K562 (cell line): ENCODE measurements at regions not wholly inside any gene's neighbourhood (a gene's known extent, or its start where the extent isn't known, plus 50 kb on each side); places are given as distances from the start of the nearest gene placed in this dataset.

Source experiments
- ATAC-seq: fragments of 200-7000 bp; cut with Tn5 transposase; 3 replicates; pipeline ENCODE4 v1.9.1; 2020; ENCODE audit warnings: moderate library complexity
- BruUV-seq: library from RNA; stranded (reverse); fragments of 400-500 nt; replicated peaks from 2 replicates; lab custom pipeline; 2021; lab: Mats Ljungman, UMichigan
- CTCF ChIA-PET: fragments of 300-600 bp; formaldehyde crosslinking; extraction: SDS; loops from one replicate; lab custom pipeline; 2021; ENCODE audit warnings: low intra/inter-chr PET ratio; lab: Yijun Ruan, JAX
- POLR2A ChIA-PET: fragments of 300-600, 350-650 bp; sonication (Branson Sonifier 250); formaldehyde crosslinking; extraction: SDS; loops from one replicate; lab custom pipeline; 2021; ENCODE audit warnings: antibody characterized with exemption, inconsistent platforms; lab: Yijun Ruan, JAX
- DNase-seq, 4 experiments: peaks; one replicate each; pipeline versions ENCODE4 v3.0.0 to v3.0.0-alpha.2; 2011 to 2018; ENCODE audit warnings: low spot score in 3 of 4, mixed read lengths in 3 of 4; ENCODE audit errors: extremely low read depth in 1 of 4
- FAIRE-seq: peaks from 2 replicates; lab custom pipeline; 2011; peaks lifted over from hg19 to GRCh38; lab: Jason Lieb, UNC
- H2AFZ ChIP-seq: 2 replicates; pipeline ENCODE4 v1.6.0; 2011; ENCODE audit warnings: low read depth, low read length, control low read depth, inconsistent platforms
- H3K27ac ChIP-seq: fragments of 200-600 bp; 3 replicates; pipeline ENCODE4 v1.8.0; 2011; ENCODE audit warnings: low read depth, mild to moderate bottlenecking, control low read depth, inconsistent platforms, low read length, moderate library complexity, mixed read lengths; ENCODE audit errors: extremely low read depth
- H3K27me3 ChIP-seq, 2 experiments: fragments of 300-600 bp in 1 of 2; 2 replicates in 1 of 2; 3 replicates in 1 of 2; pipeline versions ENCODE4 v1.6.0 to v1.8.0; 2011; ENCODE audit warnings: inconsistent platforms in 2 of 2, low read length in 2 of 2, mild to moderate bottlenecking in 1 of 2, mixed read lengths in 1 of 2, moderate library complexity in 1 of 2; ENCODE audit not compliant: control insufficient read depth in 2 of 2, insufficient read depth in 2 of 2
- H3K36me3 ChIP-seq: fragments of 300-600 bp; 3 replicates; pipeline ENCODE4 v1.8.0; 2011; ENCODE audit warnings: mild to moderate bottlenecking, low read length, inconsistent platforms; ENCODE audit not compliant: control insufficient read depth, insufficient read depth
- H3K4me1 ChIP-seq, 2 experiments: fragments of 200-600 bp in 1 of 2; replicated peaks in 1 of 2; 2 replicates in 1 of 2; 3 replicates in 1 of 2; pipeline versions ENCODE4 v1.5.1 to v1.8.0; 2011; ENCODE audit warnings: inconsistent platforms in 2 of 2, low read length in 2 of 2, mild to moderate bottlenecking in 1 of 2, mixed read lengths in 1 of 2, moderate library complexity in 1 of 2; ENCODE audit not compliant: control insufficient read depth in 2 of 2, insufficient read depth in 2 of 2
- H3K4me2 ChIP-seq: 2 replicates; pipeline ENCODE4 v1.6.1; 2011; ENCODE audit warnings: low read length, control low read depth, inconsistent platforms, mixed read lengths; ENCODE audit not compliant: insufficient read depth
- H3K4me3 ChIP-seq: fragments of 200-600 bp; sonication (generic), shearing (Covaris generic); 2 replicates; pipeline ENCODE4 v1.5.1; 2016; ENCODE audit warnings: control low read depth, inconsistent platforms
- H3K79me2 ChIP-seq: fragments of 200-600 bp; 3 replicates; pipeline ENCODE4 v1.8.0; 2011; ENCODE audit warnings: low read length, inconsistent platforms; ENCODE audit not compliant: control insufficient read depth, insufficient read depth
- H3K9ac ChIP-seq, 2 experiments: 2 replicates each; pipeline versions ENCODE4 v1.6.0 to v1.6.1; 2011; ENCODE audit warnings: low read depth in 2 of 2, low read length in 2 of 2, control low read depth in 1 of 2, inconsistent platforms in 1 of 2, mild to moderate bottlenecking in 1 of 2, mixed read lengths in 1 of 2; ENCODE audit not compliant: insufficient read depth in 1 of 2
- H3K9me1 ChIP-seq: one replicate; pipeline ENCODE4 v1.6.0; 2011; ENCODE audit warnings: inconsistent platforms, mild to moderate bottlenecking, low read length, moderate library complexity; ENCODE audit not compliant: control insufficient read depth, insufficient read depth
- H3K9me3 ChIP-seq: replicated peaks from 2 replicates; pipeline ENCODE4 v1.5.1; 2011; ENCODE audit warnings: low read depth, low read length, inconsistent platforms; ENCODE audit not compliant: control insufficient read depth, insufficient read depth
- H4K20me1 ChIP-seq: replicated peaks from 2 replicates; pipeline ENCODE4 v1.6.1; 2011; ENCODE audit warnings: low read length, inconsistent platforms, mixed read lengths; ENCODE audit not compliant: control insufficient read depth, insufficient read depth
- CAMTA2 ChIP-seq: fragments of 250-450 bp; sonication (Bioruptor Pico); conservative IDR thresholded peaks from 2 replicates; pipeline ENCODE4 v1.5.1; 2022
- CEBPG ChIP-seq, 3 experiments: fragments of 200-800 bp in 1 of 3; sonication (Bioruptor generic) in 1 of 3; sonication (generic) in 1 of 3; formaldehyde crosslinking in 1 of 3; IDR thresholded peaks in 2 of 3; conservative IDR thresholded peaks in 1 of 3; 2 replicates each; pipeline versions ENCODE4 v1.6.1 to v1.8.0; 2016 to 2022; ENCODE audit warnings: missing compliant biosample characterization in 2 of 3, missing genetic modification characterization in 2 of 3, mild to moderate bottlenecking in 1 of 3, missing genetic modification reagents in 1 of 3
- HMGN3 ChIP-seq: IDR thresholded peaks from 2 replicates; pipeline ENCODE4 v1.6.1; 2011; ENCODE audit warnings: borderline replicate concordance, low read depth, mild to moderate bottlenecking, mixed read lengths, low read length; ENCODE audit not compliant: insufficient read length; ENCODE audit errors: extremely low read depth
- HNRNPUL1 ChIP-seq: fragments of 200-400 bp; formaldehyde crosslinking; IDR thresholded peaks from 2 replicates; pipeline ENCODE4 v1.6.1; 2017; ENCODE audit warnings: low read length
- JUND ChIP-seq, 2 experiments: IDR thresholded peaks; 2 replicates in 1 of 2; 3 replicates in 1 of 2; pipeline ENCODE4 v1.6.1; 2011; ENCODE audit warnings: borderline replicate concordance in 2 of 2, low read depth in 2 of 2, low read length in 2 of 2, improper control_type of control experiment in 1 of 2, missing biosample characterization in 1 of 2, missing genetic modification characterization in 1 of 2, missing genetic modification reagents in 1 of 2
- MCM7 ChIP-seq, 2 experiments: fragments of 450-650 bp; IDR thresholded peaks; 2 replicates each; pipeline ENCODE4 v1.6.1; 2016 to 2018
- MTF1 ChIP-seq: fragments of 250-450 bp; sonication (Bioruptor Pico); IDR thresholded peaks from 2 replicates; pipeline ENCODE4 v1.9.0; 2021; ENCODE audit warnings: moderate library complexity, mild to moderate bottlenecking, inconsistent platforms, borderline replicate concordance
- NR2F6 ChIP-seq: fragments of 450-650 bp; formaldehyde crosslinking; IDR thresholded peaks from 2 replicates; pipeline ENCODE4 v1.4.0; 2020; ENCODE audit warnings: mild to moderate bottlenecking
- NRF1 ChIP-seq, 2 experiments: fragments of 450-650 bp; IDR thresholded peaks in 1 of 2; conservative IDR thresholded peaks in 1 of 2; 2 replicates each; pipeline ENCODE4 v1.6.1; 2014; ENCODE audit warnings: mild to moderate bottlenecking in 2 of 2
- SAFB2 ChIP-seq: fragments of 200-400 bp; formaldehyde crosslinking; IDR thresholded peaks from 2 replicates; pipeline ENCODE4 v1.6.1; 2018; ENCODE audit warnings: borderline replicate concordance, low read length, low read depth, moderate library complexity; ENCODE audit not compliant: severe bottlenecking
- STAT5B ChIP-seq: fragments of 250-450 bp; sonication (Bioruptor Pico); IDR thresholded peaks from 2 replicates; pipeline ENCODE4 v1.8.0; 2021; ENCODE audit warnings: mild to moderate bottlenecking, inconsistent platforms
- TAF7 ChIP-seq: fragments of 450-650 bp; IDR thresholded peaks from 2 replicates; pipeline ENCODE4 v1.6.1; 2016; ENCODE audit warnings: missing genetic modification characterization, missing compliant biosample characterization
- TEAD1 ChIP-seq, 2 experiments: fragments of 450-650 bp in 1 of 2; sonication (generic) in 1 of 2; formaldehyde crosslinking; IDR thresholded peaks; 2 replicates each; pipeline versions ENCODE4 v1.4.0 to v1.8.0; 2020 to 2022; ENCODE audit warnings: mild to moderate bottlenecking in 2 of 2, missing genetic modification reagents in 1 of 2
- WGBS: fragments of 100-300 bp; shearing (Covaris generic); methylation state at CpG from one replicate; pipeline ENCODE4 v1.1.6; 2016; ENCODE audit warnings: low coverage, mixed read lengths; ENCODE audit not compliant: insufficient coverage; ENCODE audit errors: missing lambda C conversion rate; 5-methylcytosine and 5-hydroxymethylcytosine counted together
- in situ Hi-C: fragments of 300-500 bp; cut with MboI; formaldehyde crosslinking; loops from 4 replicates; pipeline ENCODE4 v1.15.0; 2018; ENCODE audit warnings: inconsistent platforms, mixed read lengths
- intact Hi-C: fragments of 100-400 bp; cut with micrococcal nuclease; formaldehyde crosslinking; loops from 2 replicates; pipeline ENCODE4 v1.14.2; 2022
- TF ChIP-seq, protein P1 (sequence below): fragments of 450-650 bp; IDR thresholded peaks from 2 replicates; pipeline ENCODE4 v1.6.1; 2018; ENCODE audit warnings: mild to moderate bottlenecking, low read depth; ENCODE audit not compliant: partially characterized antibody

DNA sequence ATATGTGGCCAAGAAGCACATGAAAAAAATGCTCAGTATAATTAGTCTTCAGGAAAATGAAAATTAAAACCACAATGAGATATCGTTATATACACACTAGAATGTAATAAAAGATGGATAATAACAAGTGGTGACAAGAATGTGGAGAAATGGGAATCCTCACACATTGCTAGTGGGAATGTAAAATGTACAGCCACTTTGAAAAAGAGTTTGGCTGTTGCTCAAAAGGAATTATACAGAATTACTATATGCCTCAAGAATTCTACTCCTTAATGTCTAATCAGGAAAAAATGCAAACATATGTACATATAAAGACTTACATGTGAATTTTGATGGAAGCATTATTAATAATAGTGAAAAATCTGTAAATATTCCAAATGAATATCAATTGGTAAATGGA, 102.2 kb downstream of the SPCS3 start:
- POLR2A ChIA-PET: no interaction called here
- H2AFZ ChIP-seq: no peak overlapping the region
- DNase-seq (no peak), FAIRE-seq (no peak), ATAC-seq (no peak)
- no peaks in the 10 kb centered on the region for H3K9me1 ChIP-seq
- H3K79me2 ChIP-seq: no peaks in the 10 kb centered on the region
- intact Hi-C loops: no loop called here
- WGBS: 0% methylated on average over 1 of the region's 1 CpG
- CTCF ChIA-PET: no interaction called here
- BruUV-seq: no TSS peak
- H3K27me3 ChIP-seq: no peaks in the 10 kb centered on the region
- H3K4me2 ChIP-seq: no peak overlapping the region
- H3K9ac ChIP-seq: no peak overlapping the region
- TF ChIP-seq MTF1 (CRISPR knock-in tag): no peak
- TF ChIP-seq TEAD1 (CRISPR knock-in tag; IDR thresholded peaks at IDR 0.05): no peak
- TF ChIP-seq, protein P1, sequence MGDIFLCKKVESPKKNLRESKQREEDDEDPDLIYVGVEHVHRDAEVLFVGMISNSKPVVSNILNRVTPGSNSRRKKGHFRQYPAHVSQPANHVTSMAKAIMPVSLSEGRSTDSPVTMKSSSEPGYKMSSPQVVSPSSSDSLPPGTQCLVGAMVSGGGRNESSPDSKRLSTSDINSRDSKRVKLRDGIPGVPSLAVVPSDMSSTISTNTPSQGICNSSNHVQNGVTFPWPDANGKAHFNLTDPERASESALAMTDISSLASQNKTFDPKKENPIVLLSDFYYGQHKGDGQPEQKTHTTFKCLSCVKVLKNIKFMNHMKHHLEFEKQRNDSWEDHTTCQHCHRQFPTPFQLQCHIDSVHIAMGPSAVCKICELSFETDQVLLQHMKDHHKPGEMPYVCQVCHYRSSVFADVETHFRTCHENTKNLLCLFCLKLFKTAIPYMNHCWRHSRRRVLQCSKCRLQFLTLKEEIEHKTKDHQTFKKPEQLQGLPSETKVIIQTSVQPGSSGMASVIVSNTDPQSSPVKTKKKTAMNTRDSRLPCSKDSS: no peak
- no peak for TF ChIP-seq MCM7 (IDR thresholded peaks at IDR 0.05)
- TF ChIP-seq SAFB2: no peak
- TF ChIP-seq STAT5B: no peak
- no peak for TF ChIP-seq TAF7 (tag)
- no peak for TF ChIP-seq NRF1 (conservative IDR thresholded peaks at IDR 0.05 in 1 of 2, IDR thresholded peaks at IDR 0.05 in 1 of 2)
- no peak for TF ChIP-seq JUND (IDR thresholded peaks at IDR 0.05; ENCODE audit: borderline replicate concordance, low read depth, low read length)
- TF ChIP-seq JUND (tag; IDR thresholded peaks at IDR 0.05; ENCODE audit: borderline replicate concordance, low read depth, low read length): no peak
- TF ChIP-seq NR2F6: no peak
- no peak for TF ChIP-seq CEBPG (CRISPR knock-in tag; IDR thresholded peaks at IDR 0.05)
- no peak for TF ChIP-seq CEBPG (tag; conservative IDR thresholded peaks at IDR 0.05 in 1 of 2, IDR thresholded peaks at IDR 0.05 in 1 of 2)
- no peak for TF ChIP-seq HMGN3
- no peak for TF ChIP-seq HNRNPUL1
- no peak for TF ChIP-seq CAMTA2 (CRISPR knock-in tag)
- in situ Hi-C loops: no loop called here
- no peaks in the 10 kb centered on the region for H3K9me3 ChIP-seq
- no peak overlapping the region for H3K4me3 ChIP-seq
- H3K4me1 ChIP-seq: no peaks in the 10 kb centered on the region
- no peak overlapping the region for H3K27ac ChIP-seq
- no peaks in the 10 kb centered on the region for H3K36me3 ChIP-seq
- no peaks in the 10 kb centered on the region for H4K20me1 ChIP-seq
